ENCODE measurements at regions not wholly inside any gene's neighbourhood (a gene's known extent, or its start where the extent isn't known, plus 50 kb on each side); places are given as distances from the start of the nearest gene placed in this dataset.

- DNase-seq = no peak
These were observed 120.5 kb downstream of the ZFP36L2 start for GRCh38 chr2:43105586-43106558.

- DNase-seq = no peak
These were observed 121.6 kb downstream of the ZFP36L2 start for GRCh38 chr2:43104763-43105162.

GRCh38 chr2:43104106-43104505 is 122.3 kb downstream of the ZFP36L2 start:
- DNase-seq = no peak

GRCh38 chr2:43103093-43103404 is 123.4 kb downstream of the ZFP36L2 start:
- DNase-seq = no peak

- DNase-seq = no peak
These were observed 123.9 kb downstream of the ZFP36L2 start for GRCh38 chr2:43102366-43103092.

GRCh38 chr2:43101751-43102150 is 124.7 kb downstream of the ZFP36L2 start:
- no peak for DNase-seq

- DNase-seq = no peak
These were observed 125.3 kb downstream of the ZFP36L2 start for GRCh38 chr2:43100883-43101662.

GRCh38 chr2:43100362-43100882 is 126.0 kb downstream of the ZFP36L2 start:
- no peak for DNase-seq

- DNase-seq = no peak
These were observed 126.6 kb downstream of the ZFP36L2 start for GRCh38 chr2:43099797-43100196.

- DNase-seq = no peak
These were observed 127.9 kb downstream of the ZFP36L2 start for GRCh38 chr2:43098539-43098938.

- DNase-seq = no peak
These were observed 128.6 kb downstream of the ZFP36L2 start for GRCh38 chr2:43097644-43098408.

- no peak for DNase-seq
These were observed 130.7 kb downstream of the ZFP36L2 start for GRCh38 chr2:43095533-43096295.

GRCh38 chr2:43092520-43093179 is 133.8 kb downstream of the ZFP36L2 start:
- no peak for DNase-seq

GRCh38 chr2:43090317-43090716 is 136.1 kb downstream of the ZFP36L2 start:
- no peak for DNase-seq

- no peak for DNase-seq
These were observed 138.0 kb downstream of the ZFP36L2 start for GRCh38 chr2:43088143-43089073.

- no peak for DNase-seq
These were observed 139.0 kb downstream of the ZFP36L2 start for GRCh38 chr2:43087413-43087812.

GRCh38 chr2:43086451-43087221 is 139.8 kb downstream of the ZFP36L2 start:
- DNase-seq = no peak

- DNase-seq = no peak
These were observed 140.5 kb downstream of the ZFP36L2 start for GRCh38 chr2:43085929-43086328.

- no peak for DNase-seq
These were observed 140.9 kb downstream of the ZFP36L2 start for GRCh38 chr2:43085505-43085904.
